ENCODE measurements at regions not wholly inside any gene's neighbourhood (a gene's known extent, or its start where the extent isn't known, plus 50 kb on each side); places are given as distances from the start of the nearest gene placed in this dataset.

DNA sequence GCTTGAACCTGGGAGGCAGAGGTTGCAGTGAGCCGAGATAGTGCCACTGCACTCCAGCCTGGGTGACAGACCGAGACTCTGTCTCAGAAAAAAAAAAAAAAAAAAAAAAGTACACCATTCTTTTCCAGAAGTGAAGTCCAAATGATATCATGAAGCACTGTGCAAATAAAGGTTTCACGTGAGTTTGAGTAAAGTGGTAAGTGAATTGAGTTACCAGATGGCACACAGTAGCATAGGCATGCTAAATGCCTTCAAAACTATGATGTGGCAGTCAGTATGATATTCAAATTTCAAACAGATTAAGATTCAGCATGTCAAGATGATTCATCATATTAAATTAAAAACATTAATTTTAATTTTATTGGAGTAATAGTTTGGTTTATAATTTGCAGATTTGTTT lies 195.2 kb downstream of the TAF11L14 start:
- H3K4me3 ChIP-seq (ENCODE audit: low read depth, low read length): no peak overlapping the region
- TF ChIP-seq, protein P1, sequence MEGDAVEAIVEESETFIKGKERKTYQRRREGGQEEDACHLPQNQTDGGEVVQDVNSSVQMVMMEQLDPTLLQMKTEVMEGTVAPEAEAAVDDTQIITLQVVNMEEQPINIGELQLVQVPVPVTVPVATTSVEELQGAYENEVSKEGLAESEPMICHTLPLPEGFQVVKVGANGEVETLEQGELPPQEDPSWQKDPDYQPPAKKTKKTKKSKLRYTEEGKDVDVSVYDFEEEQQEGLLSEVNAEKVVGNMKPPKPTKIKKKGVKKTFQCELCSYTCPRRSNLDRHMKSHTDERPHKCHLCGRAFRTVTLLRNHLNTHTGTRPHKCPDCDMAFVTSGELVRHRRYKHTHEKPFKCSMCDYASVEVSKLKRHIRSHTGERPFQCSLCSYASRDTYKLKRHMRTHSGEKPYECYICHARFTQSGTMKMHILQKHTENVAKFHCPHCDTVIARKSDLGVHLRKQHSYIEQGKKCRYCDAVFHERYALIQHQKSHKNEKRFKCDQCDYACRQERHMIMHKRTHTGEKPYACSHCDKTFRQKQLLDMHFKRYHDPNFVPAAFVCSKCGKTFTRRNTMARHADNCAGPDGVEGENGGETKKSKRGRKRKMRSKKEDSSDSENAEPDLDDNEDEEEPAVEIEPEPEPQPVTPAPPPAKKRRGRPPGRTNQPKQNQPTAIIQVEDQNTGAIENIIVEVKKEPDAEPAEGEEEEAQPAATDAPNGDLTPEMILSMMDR (IDR thresholded peaks at IDR 0.05; ENCODE audit: insufficient read depth, low read length): no peak
- no peak for DNase-seq (ENCODE audit: low read depth)

DNA sequence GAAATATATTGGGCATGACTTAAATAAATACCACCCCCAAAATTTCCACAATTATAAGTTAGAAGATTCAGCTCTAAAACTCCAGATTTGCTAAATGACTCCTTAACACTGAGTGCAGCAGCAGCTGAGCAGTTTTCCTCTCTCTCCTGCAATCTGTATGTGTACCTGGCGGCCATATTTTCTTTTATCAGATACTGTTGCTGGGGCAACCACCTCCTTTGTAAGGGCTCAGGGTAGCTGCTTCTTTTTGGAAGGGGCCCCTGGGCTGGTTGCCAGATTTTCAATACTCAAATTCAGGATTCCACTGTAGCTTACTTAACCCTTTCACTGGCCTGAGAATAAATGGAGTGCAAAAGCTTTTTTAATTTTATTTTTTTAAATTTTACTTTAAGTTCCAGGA lies 197.0 kb downstream of the TAF11L14 start:
- DNase-seq (ENCODE audit: low read depth): no peak
- TF ChIP-seq, protein P1 (IDR thresholded peaks at IDR 0.05; ENCODE audit: insufficient read depth, low read length): no peak

DNA sequence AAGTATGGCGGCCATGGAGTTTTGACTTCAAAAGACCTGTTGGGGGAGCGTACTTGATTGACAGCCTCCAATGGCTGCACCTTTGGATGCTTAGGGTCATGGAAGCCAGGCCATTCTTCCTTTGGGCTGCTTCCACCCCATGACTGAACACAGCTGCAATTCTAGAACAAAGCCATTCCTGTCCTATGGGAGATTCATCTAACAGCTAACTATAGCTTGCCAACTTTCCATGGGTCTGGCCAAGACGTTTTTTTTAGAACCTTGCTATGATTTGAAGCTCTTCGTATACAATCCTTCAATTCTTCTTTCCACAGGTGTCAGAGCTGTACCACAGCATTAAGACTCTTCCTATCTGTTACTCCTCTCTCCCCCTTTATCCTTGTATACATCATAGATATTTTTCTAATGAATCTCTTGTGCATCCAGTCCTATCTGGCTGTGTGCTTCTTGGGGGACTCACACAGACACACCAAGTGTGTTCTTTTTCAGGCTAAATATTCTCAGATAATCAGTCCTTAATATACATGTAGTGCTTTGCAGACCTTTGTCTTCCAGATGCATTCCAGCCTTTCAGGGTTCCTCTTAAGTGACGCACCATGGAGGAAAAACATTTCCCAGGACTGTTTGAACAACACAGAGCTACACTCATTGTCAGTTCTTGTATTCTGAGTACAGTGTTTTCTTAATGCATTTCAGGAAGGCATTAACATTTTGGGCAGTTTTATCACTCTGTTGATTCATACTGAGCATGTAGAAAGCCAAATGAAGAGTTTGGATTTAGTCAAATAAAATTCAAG lies 198.9 kb downstream of the TAF11L14 start:
- no peak for DNase-seq (ENCODE audit: low read depth)
- TF ChIP-seq, protein P1 (IDR thresholded peaks at IDR 0.05; ENCODE audit: insufficient read depth, low read length): no peak
- H3K4me3 ChIP-seq (ENCODE audit: low read depth, low read length): no peak overlapping the region

More for the DNA sequence above, 197.0 kb downstream of the TAF11L14 start:
- no peak overlapping the region for H3K4me3 ChIP-seq (ENCODE audit: low read depth, low read length)

DNA sequence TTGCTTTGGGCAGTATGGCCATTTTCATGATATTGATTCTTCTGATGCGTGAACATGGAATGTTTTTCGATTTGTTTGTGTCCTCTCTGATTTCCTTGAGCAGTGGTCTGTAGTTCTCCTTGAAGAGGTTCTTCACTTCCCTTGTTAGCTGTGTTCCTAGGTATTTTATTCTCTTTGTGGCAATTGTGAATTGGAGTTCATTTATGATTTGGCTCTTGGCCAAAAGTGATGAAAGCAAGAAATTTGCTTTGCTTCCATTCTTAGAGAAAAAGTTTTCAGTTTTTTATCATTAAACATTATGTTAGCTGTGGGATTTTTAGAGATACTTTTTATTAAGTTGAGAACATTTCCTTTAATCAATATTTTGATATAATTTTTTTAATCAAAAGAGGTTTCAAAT lies 203.5 kb downstream of the TAF11L14 start:
- no peak for DNase-seq (ENCODE audit: low read depth)
- H3K4me3 ChIP-seq (ENCODE audit: low read depth, low read length): no peak overlapping the region
- TF ChIP-seq, protein P1 (IDR thresholded peaks at IDR 0.05; ENCODE audit: insufficient read depth, low read length): no peak

DNA sequence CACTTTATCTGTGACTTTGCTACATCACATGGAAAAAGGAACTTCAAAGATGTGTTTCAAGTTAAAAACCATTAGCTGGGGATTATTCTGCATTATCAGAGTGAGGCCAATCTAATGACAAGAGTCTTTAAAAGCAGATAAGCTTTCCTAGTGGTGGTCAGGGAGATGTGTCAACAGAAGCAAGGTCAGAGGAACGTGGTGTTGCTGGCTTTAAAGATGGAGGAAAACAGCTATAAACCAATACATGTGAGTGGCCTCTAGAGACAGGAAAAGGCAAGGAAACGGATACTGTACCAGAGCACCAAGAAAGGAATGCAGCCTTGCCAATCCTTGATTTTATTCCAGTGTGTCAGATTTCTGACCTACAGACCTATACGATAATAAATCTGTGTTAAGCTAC lies 204.2 kb downstream of the TAF11L14 start:
- TF ChIP-seq, protein P1 (IDR thresholded peaks at IDR 0.05; ENCODE audit: insufficient read depth, low read length): no peak
- no peak for DNase-seq (ENCODE audit: low read depth)
- H3K4me3 ChIP-seq (ENCODE audit: low read depth, low read length): no peak overlapping the region

DNA sequence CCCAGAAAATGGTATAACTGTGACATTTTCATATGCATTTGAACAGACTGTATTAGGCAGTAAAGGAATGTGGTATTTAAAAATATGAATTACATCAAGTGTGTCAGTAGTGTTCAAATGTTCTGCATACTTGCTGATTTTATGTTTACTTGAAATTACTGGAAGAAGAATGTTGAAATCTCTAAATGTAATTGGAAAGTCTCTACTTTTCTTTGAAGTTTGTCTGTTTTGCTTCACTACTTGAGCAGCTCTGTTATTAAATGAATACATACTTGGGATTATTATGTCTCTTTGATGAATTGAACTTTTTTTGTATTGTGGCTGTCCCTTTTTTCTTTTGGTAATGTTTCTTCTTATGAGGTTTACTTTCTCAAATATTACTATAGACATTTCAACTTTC lies 205.6 kb downstream of the TAF11L14 start:
- TF ChIP-seq, protein P1 (IDR thresholded peaks at IDR 0.05; ENCODE audit: insufficient read depth, low read length): no peak
- no peak overlapping the region for H3K4me3 ChIP-seq (ENCODE audit: low read depth, low read length)
- DNase-seq (ENCODE audit: low read depth): no peak

DNA sequence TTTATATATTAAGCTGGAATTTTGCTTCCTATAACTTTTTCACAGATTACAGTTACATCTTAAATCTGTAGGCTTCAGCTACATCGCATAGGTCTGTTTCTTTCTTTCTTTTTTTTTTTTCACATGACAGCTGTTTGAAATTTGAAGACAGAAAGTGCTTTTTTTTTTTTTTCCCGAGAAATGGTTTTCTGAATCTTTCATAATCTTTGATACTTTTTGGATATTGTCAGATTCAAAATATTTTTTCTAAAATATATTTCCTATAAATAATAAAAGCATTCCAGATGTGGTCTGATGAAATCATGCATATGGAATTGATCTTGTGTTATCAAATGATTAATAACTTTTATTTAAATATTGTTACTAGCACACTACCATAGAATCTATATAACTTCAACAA lies 212.2 kb downstream of the TAF11L14 start:
- TF ChIP-seq, protein P1 (IDR thresholded peaks at IDR 0.05; ENCODE audit: insufficient read depth, low read length): no peak
- no peak for DNase-seq (ENCODE audit: low read depth)
- H3K4me3 ChIP-seq (ENCODE audit: low read depth, low read length): no peak overlapping the region

Data from fibroblast of the aortic adventitia (primary cell).